RWPE1 (cell line): ENCODE measurements at regions not wholly inside any gene's neighbourhood (a gene's known extent, or its start where the extent isn't known, plus 50 kb on each side); places are given as distances from the start of the nearest gene placed in this dataset.

ENCODE experiments used
- CTCF ChIA-PET: fragments of 350-600 bp; sonication (Branson Sonifier 250); formaldehyde crosslinking; extraction: SDS; loops from one replicate; lab custom pipeline; 2021; lab: Yijun Ruan, JAX
- POLR2A ChIA-PET: fragments of 400-600 bp; formaldehyde crosslinking; extraction: SDS; loops from one replicate; lab custom pipeline; 2020; ENCODE audit warnings: antibody characterized with exemption; ENCODE audit not compliant: low non-redundant PET; lab: Yijun Ruan, JAX
- DNase-seq: peaks from one replicate; pipeline ENCODE4 v3.0.0; 2012; ENCODE audit warnings: low spot score
- H3K27ac ChIP-seq: fragments of 450-650 bp; 2 replicates; pipeline ENCODE4 v1.5.1; 2017
- CTCF ChIP-seq: fragments of 450-650 bp; conservative IDR thresholded peaks from 2 replicates; pipeline ENCODE4 v1.5.1; 2017; ENCODE audit warnings: low read depth, mild to moderate bottlenecking

- ChIA-PET CTCF (no interaction called here), POLR2A (no interaction called here)
- no peak for DNase-seq
- TF ChIP-seq CTCF = no peak
- no peak overlapping the region for H3K27ac ChIP-seq
These were observed 71.6 kb upstream of the INPP4B start for GRCh38 chr4:142917678-142918077.

GRCh38 chr4:142922720-142923119 is 76.6 kb upstream of the INPP4B start:
- DNase-seq = no peak
- POLR2A ChIA-PET = no interaction called here
- CTCF ChIA-PET = no interaction called here
- no peak for TF ChIP-seq CTCF
- H3K27ac ChIP-seq = no peak overlapping the region

- ChIA-PET POLR2A (no interaction called here), CTCF (no interaction called here)
- no peak for TF ChIP-seq CTCF
- no peak for DNase-seq
- no peak overlapping the region for H3K27ac ChIP-seq
These were observed 77.5 kb upstream of the INPP4B start for GRCh38 chr4:142923619-142924018.

- DNase-seq = no peak
These were observed 79.1 kb upstream of the INPP4B start for GRCh38 chr4:142925161-142925560.

GRCh38 chr4:142927721-142928120 is 81.6 kb upstream of the INPP4B start:
- no peak for DNase-seq
- TF ChIP-seq CTCF = no peak
- CTCF ChIA-PET = no interaction called here
- POLR2A ChIA-PET = no interaction called here
- H3K27ac ChIP-seq = no peak overlapping the region

More at GRCh38 chr4:142925161-142925560, 79.1 kb upstream of the INPP4B start:
- TF ChIP-seq CTCF = no peak
- POLR2A ChIA-PET = no interaction called here
- H3K27ac ChIP-seq = no peak overlapping the region
- CTCF ChIA-PET = no interaction called here

- ChIA-PET CTCF (no interaction called here), POLR2A (no interaction called here)
- no peak for TF ChIP-seq CTCF
These were observed 83.4 kb upstream of the INPP4B start for GRCh38 chr4:142929526-142929925.

GRCh38 chr4:142933207-142933606 is 87.1 kb upstream of the INPP4B start:
- H3K27ac ChIP-seq = no peak overlapping the region
- CTCF ChIA-PET = no interaction called here
- no peak for DNase-seq
- TF ChIP-seq CTCF = no peak
- POLR2A ChIA-PET = no interaction called here

More at GRCh38 chr4:142929526-142929925, 83.4 kb upstream of the INPP4B start:
- DNase-seq = no peak
- H3K27ac ChIP-seq = no peak overlapping the region
